Mammary epithelial cell (primary cell): ENCODE measurements at regions not wholly inside any gene's neighbourhood (a gene's known extent, or its start where the extent isn't known, plus 50 kb on each side); places are given as distances from the start of the nearest gene placed in this dataset.

ENCODE experiments used
- EZH2 ChIP-seq: IDR thresholded peaks from 2 replicates; pipeline ENCODE4 v1.6.1; 2012; ENCODE audit warnings: low read length, inconsistent platforms, borderline replicate concordance
- TF ChIP-seq, protein P1 (sequence below), 2 donors: IDR thresholded peaks in 1 of 2; conservative IDR thresholded peaks in 1 of 2; 2 replicates each; pipeline ENCODE4 v1.5.1; 2011 to 2012; ENCODE audit warnings: inconsistent platforms in 2 of 2, low read length in 2 of 2, mild to moderate bottlenecking in 2 of 2, control low read depth in 1 of 2, low read depth in 1 of 2; ENCODE audit not compliant: insufficient read depth in 1 of 2; ENCODE audit errors: extremely low read depth in 1 of 2

GRCh38 chr6:18958146-18958545, 571.0 kb downstream of the RNF144B start:
- TF ChIP-seq, protein P1, sequence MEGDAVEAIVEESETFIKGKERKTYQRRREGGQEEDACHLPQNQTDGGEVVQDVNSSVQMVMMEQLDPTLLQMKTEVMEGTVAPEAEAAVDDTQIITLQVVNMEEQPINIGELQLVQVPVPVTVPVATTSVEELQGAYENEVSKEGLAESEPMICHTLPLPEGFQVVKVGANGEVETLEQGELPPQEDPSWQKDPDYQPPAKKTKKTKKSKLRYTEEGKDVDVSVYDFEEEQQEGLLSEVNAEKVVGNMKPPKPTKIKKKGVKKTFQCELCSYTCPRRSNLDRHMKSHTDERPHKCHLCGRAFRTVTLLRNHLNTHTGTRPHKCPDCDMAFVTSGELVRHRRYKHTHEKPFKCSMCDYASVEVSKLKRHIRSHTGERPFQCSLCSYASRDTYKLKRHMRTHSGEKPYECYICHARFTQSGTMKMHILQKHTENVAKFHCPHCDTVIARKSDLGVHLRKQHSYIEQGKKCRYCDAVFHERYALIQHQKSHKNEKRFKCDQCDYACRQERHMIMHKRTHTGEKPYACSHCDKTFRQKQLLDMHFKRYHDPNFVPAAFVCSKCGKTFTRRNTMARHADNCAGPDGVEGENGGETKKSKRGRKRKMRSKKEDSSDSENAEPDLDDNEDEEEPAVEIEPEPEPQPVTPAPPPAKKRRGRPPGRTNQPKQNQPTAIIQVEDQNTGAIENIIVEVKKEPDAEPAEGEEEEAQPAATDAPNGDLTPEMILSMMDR (conservative IDR thresholded peaks at IDR 0.05 in 1 of 2, IDR thresholded peaks at IDR 0.05 in 1 of 2; ENCODE audit: extremely low read depth in 1 of 2, insufficient read depth in 1 of 2, low read depth in 1 of 2, low read length in 2 of 2) = no peak
- TF ChIP-seq EZH2 = no peak
